ENCODE measurements at regions not wholly inside any gene's neighbourhood (a gene's known extent, or its start where the extent isn't known, plus 50 kb on each side); places are given as distances from the start of the nearest gene placed in this dataset.
"Not testable (repeated sequence)": the region's sequence is repeated elsewhere in the genome, so short reads cannot be mapped to it uniquely, and the experiment has no call there.

DNA sequence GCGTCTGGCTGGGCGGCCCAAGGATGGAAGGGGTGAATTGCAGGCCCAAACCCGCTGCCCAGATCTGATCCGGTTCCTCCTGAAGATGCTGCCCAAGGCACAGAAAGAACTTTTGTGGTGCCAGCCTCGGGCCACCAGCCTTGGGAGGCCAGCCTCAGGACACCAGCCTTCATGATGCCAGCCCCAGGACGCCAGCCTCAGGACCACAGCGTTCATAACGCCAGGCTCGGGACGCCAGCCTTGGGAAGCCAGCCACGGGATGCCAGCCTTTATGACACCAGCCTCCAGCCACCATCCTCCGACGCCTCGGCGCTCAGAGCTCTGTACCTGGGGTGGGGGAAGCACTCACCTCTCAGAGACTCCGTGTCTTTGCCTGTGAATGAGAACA is 107.8 kb downstream of the ADRA2C start:
- H3K4me3 Mint-ChIP-seq: no peak overlapping the region
- no peak overlapping the region for H3K27ac Mint-ChIP-seq
- H3K27me3 Mint-ChIP-seq: peaks cover 88% of the 10 kb centered on the region
- H3K4me1 Mint-ChIP-seq (ENCODE audit: unreplicated experiment): peaks cover 7% of the 10 kb centered on the region
- DNase-seq (ENCODE audit: extremely low spot score, unreplicated experiment): no peak
- H3K36me3 Mint-ChIP-seq: no peaks in the 10 kb centered on the region
- H3K9me3 Mint-ChIP-seq: peaks cover 11% of the 10 kb centered on the region
- TF ChIP-seq, protein P1, sequence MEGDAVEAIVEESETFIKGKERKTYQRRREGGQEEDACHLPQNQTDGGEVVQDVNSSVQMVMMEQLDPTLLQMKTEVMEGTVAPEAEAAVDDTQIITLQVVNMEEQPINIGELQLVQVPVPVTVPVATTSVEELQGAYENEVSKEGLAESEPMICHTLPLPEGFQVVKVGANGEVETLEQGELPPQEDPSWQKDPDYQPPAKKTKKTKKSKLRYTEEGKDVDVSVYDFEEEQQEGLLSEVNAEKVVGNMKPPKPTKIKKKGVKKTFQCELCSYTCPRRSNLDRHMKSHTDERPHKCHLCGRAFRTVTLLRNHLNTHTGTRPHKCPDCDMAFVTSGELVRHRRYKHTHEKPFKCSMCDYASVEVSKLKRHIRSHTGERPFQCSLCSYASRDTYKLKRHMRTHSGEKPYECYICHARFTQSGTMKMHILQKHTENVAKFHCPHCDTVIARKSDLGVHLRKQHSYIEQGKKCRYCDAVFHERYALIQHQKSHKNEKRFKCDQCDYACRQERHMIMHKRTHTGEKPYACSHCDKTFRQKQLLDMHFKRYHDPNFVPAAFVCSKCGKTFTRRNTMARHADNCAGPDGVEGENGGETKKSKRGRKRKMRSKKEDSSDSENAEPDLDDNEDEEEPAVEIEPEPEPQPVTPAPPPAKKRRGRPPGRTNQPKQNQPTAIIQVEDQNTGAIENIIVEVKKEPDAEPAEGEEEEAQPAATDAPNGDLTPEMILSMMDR (conservative IDR thresholded peaks at IDR 0.05): no peak

DNA sequence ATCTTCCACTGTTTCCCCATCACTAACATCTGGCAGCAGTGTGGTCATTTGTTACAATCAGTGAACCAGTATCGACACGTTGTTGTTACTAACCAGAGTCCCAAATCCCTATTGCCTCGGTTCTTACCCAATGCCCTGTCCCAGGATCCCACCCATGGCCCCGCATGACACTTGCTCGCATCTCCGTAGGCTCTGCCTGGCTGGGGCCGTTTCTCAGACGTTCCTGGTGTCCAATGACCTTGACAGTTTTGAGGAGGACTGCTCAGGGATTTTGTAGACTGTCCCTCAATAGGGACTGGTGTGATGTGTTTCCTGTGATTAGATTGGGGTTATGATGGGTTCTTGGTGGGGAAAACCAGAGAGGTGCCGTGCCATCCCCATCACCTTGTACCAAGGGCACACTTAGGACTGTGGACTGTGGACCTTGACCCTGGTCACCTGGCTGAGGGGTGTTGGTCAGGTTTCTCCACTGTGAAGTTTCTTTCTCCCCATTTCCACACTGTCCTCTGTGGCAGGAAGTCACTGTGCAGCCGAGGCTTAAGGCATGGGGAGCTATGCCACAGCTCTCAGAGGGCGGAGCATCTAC is 108.4 kb downstream of the ADRA2C start:
- H3K4me3 Mint-ChIP-seq: no peak overlapping the region
- H3K27ac Mint-ChIP-seq: no peak overlapping the region
- TF ChIP-seq, protein P1 (conservative IDR thresholded peaks at IDR 0.05): no peak
- peaks cover 88% of the 10 kb centered on the region for H3K27me3 Mint-ChIP-seq
- H3K4me1 Mint-ChIP-seq (ENCODE audit: unreplicated experiment): peaks cover 7% of the 10 kb centered on the region
- DNase-seq (ENCODE audit: extremely low spot score, unreplicated experiment): no peak
- H3K9me3 Mint-ChIP-seq: peaks cover 11% of the 10 kb centered on the region
- H3K36me3 Mint-ChIP-seq: no peaks in the 10 kb centered on the region

DNA sequence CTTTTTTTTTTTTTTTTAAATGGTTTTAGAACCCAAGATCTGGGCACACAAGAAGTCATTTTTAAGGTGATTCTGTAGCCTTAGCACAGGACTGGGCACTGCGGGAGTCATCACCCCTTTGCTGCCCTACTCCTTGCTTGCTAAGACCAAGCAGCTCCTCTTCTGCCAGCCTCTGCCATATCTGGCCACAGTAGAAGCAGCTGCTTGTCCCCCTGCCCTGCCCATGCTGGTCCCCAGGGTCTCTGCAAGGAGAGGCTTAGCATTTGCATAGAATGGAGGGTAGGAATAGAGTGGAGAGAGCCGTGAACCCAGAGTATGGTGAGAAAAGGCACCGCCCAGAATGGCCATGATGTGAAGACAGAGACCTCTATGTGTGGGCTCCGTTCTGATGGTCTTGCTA is 109.3 kb downstream of the ADRA2C start:
- Mint-ChIP-seq H3K36me3 (no peaks in the 10 kb centered on the region), H3K27me3 (peaks cover 84% of the 10 kb centered on the region)
- TF ChIP-seq, protein P1 (conservative IDR thresholded peaks at IDR 0.05): no peak

DNA sequence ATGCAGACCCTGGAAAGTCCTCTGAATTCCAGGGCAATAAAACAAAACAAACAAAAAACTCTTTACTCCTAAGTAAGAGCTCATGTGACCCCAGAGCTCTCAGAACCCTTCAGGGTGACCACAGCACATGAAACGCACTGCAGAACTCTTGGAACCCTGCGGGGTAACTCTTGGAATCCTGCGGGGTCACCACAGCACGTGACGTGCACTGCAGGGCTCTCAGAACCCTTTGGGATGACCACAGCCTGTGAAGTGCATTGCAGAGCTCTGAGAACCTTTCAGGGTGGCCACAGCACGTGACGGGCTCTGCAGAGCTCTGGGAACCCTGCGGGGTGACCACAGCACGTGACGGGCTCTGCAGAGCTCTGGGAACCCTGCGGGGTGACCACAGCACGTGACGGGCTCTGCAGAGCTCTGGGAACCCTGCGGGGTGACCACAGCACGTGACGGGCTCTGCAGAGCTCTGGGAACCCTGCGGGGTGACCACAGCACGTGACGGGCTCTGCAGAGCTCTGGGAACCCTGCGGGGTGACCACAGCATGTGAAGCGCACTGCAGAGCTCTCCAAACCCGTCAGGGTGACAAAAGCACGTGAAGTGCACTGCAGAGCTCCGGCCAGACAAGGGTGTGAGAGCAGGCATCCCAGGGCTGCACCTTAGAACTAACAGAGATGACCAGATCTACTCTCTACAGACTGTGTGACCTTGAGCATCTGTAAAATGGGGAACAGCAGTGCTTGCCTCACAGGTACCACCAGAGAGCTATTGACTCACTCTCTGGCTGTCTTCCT is 110.1 kb downstream of the ADRA2C start:
- not testable (repeated sequence) for H3K27ac Mint-ChIP-seq; H3K4me3 Mint-ChIP-seq; H3K4me1 Mint-ChIP-seq (ENCODE audit: unreplicated experiment); DNase-seq (ENCODE audit: extremely low spot score, unreplicated experiment); H3K36me3 Mint-ChIP-seq
- peaks cover 81% of the 10 kb centered on the region for H3K27me3 Mint-ChIP-seq
- peaks cover 11% of the 10 kb centered on the region for H3K9me3 Mint-ChIP-seq

More for the DNA sequence above, 109.3 kb downstream of the ADRA2C start:
- peaks cover 6% of the 10 kb centered on the region for H3K4me1 Mint-ChIP-seq (ENCODE audit: unreplicated experiment)
- no peak overlapping the region for H3K4me3 Mint-ChIP-seq
- H3K27ac Mint-ChIP-seq: no peak overlapping the region
- DNase-seq (ENCODE audit: extremely low spot score, unreplicated experiment): no peak
- H3K9me3 Mint-ChIP-seq: peaks cover 11% of the 10 kb centered on the region

DNA sequence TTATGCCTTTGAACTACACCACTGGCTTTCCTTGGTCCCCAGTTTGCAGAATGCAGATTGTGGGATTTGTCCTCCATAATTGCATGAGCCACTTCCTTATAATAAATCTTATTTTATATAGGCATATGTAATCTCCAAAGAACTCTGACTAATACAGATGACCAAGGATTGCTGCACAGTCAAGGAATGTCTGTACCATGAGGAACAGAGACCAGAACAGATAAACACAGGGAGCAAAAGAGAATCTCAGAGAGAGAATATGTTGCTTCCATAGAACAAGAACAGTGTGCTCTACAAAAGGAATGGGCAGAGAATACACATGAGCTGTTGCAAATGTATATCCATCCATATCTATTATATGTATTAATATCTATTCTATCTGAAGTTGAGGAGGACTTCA is 111.1 kb downstream of the ADRA2C start:
- Mint-ChIP-seq H3K4me1 (ENCODE audit: unreplicated experiment) (no peaks in the 10 kb centered on the region), H3K27me3 (peaks cover 79% of the 10 kb centered on the region), H3K36me3 (no peaks in the 10 kb centered on the region), H3K27ac (no peak overlapping the region), H3K9me3 (peaks cover 11% of the 10 kb centered on the region), H3K4me3 (no peak overlapping the region)
- TF ChIP-seq, protein P1 (conservative IDR thresholded peaks at IDR 0.05): no peak
- no peak for DNase-seq (ENCODE audit: extremely low spot score, unreplicated experiment)

DNA sequence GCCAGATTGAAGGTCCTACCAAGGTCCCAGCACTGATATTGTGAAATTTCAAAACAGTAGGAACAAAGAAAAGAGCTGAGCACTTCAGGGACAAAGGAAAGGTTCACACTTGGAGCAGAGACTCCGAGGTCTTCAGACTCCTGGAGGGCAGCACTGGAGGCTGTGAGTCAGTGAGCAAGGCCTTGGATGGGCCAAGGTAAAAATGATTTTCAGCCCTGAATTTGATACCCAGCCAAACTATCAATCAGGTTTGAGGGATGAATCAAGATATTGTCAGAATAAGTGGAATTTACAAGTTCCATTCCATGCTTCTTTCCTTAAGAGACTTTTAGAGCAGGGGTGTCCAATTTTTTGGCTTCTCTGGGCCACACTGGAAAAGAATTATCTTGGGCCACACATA is 111.7 kb downstream of the ADRA2C start:
- no peaks in the 10 kb centered on the region for H3K36me3 Mint-ChIP-seq
- H3K27ac Mint-ChIP-seq: no peak overlapping the region
- TF ChIP-seq, protein P1 (conservative IDR thresholded peaks at IDR 0.05): no peak
- H3K27me3 Mint-ChIP-seq: peaks cover 79% of the 10 kb centered on the region
- peaks cover 11% of the 10 kb centered on the region for H3K9me3 Mint-ChIP-seq
- no peaks in the 10 kb centered on the region for H3K4me1 Mint-ChIP-seq (ENCODE audit: unreplicated experiment)
- no peak overlapping the region for H3K4me3 Mint-ChIP-seq
- no peak for DNase-seq (ENCODE audit: extremely low spot score, unreplicated experiment)
